ACC112 (cell line): ENCODE measurements at regions not wholly inside any gene's neighbourhood (a gene's known extent, or its start where the extent isn't known, plus 50 kb on each side); places are given as distances from the start of the nearest gene placed in this dataset.

Source experiments
- H2AFZ ChIP-seq: fragments of 200-600 bp; sonication (generic); one replicate; pipeline ENCODE4 v1.6.0; 2017; ENCODE audit warnings: antibody characterized with exemption, low read length; ENCODE audit not compliant: unreplicated experiment
- H3K27ac ChIP-seq: fragments of 200-600 bp; sonication (generic); 2 replicates; pipeline ENCODE4 v1.5.1; 2014; ENCODE audit warnings: low read depth, mild to moderate bottlenecking, antibody characterized with exemption, low read length, moderate library complexity
- H3K27me3 ChIP-seq: fragments of 200-600 bp; sonication (generic); 2 replicates; pipeline ENCODE4 v1.6.1; 2014; ENCODE audit warnings: mild to moderate bottlenecking, antibody characterized with exemption, low read length, moderate library complexity, mixed read lengths; ENCODE audit not compliant: insufficient read depth
- H3K36me3 ChIP-seq: fragments of 200-600 bp; sonication (generic); 2 replicates; pipeline ENCODE4 v1.6.1; 2016; ENCODE audit warnings: mild to moderate bottlenecking, antibody characterized with exemption, low read length, moderate library complexity, mixed read lengths; ENCODE audit not compliant: insufficient read depth
- H3K4me1 ChIP-seq: fragments of 200-600 bp; sonication (generic); one replicate; pipeline ENCODE4 v1.6.1; 2016; ENCODE audit warnings: low read length, mixed read lengths; ENCODE audit not compliant: insufficient read depth, unreplicated experiment, control insufficient read depth
- H3K4me3 ChIP-seq: fragments of 200-600 bp; sonication (generic); 2 replicates; pipeline ENCODE4 v1.5.1; 2014; ENCODE audit warnings: mild to moderate bottlenecking, low read depth, low read length
- H3K79me2 ChIP-seq: fragments of 200-600 bp; sonication (generic); one replicate; pipeline ENCODE4 v1.6.0; 2016; ENCODE audit warnings: low read length; ENCODE audit not compliant: control insufficient read depth, unreplicated experiment, insufficient read depth

DNA sequence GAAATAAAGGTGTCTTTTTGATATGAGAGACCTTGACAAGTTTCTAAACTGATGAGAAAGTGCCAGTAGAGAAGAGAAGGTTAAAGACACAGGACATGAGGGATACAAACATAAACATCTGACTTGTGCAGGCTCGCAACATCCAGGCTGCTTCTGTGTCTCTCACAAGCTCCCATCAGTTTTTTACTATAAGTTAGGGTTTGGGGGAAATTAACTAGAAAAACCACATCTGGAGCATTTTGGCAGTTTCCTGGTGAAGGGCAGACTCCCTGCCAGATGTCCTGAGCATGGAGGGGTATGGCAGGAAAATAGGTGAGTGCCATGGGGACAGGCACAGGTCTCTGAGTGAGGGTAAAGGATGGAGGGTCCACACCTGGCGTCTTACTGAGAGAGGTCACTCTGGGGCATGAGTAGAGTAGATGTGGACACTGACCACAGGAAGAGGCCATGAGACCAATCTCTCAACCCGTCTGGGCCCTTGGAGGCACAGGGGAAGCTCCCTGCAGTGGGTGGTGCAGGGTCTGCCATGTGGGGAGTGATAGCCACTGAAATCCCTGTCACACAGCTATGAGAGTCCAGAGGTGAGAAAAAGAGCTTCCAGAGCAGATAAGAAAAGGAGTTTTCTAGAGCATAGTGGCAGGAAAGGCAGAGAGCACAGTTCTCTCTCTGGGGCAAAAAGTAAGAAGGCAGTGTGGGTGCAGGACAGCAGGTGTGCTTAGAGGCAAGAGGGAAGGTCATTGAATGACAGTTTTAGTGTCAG is 193.3 kb upstream of the SYNDIG1 start:
- no peak overlapping the region for H3K4me3 ChIP-seq
- no peaks in the 10 kb centered on the region for H3K36me3 ChIP-seq
- H3K27me3 ChIP-seq: 0 out of 2 replicates have a peak, but pooled peaks cover 4% of the 10 kb centered on the region
- no peaks in the 10 kb centered on the region for H3K4me1 ChIP-seq
- H2AFZ ChIP-seq: no peak overlapping the region
- no peaks in the 10 kb centered on the region for H3K79me2 ChIP-seq
- H3K27ac ChIP-seq: no peak overlapping the region

DNA sequence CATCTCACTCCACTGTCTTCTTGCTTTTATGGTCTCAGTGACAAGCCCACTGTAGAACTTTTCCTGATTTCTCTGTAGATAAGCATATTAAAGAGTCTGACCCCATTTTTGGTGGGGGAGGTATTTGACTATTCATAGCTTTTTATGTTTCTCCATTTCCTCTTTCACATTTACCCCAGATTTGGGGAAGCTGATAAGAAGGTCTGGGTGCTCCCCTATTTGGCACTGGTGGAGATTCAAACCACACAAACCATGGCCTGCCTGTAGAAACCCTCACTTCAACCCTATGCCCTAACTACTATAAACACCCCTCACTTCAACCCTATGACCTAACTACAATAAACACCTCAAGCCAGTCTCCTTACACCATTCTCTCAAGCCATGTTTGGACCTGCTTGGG is 196.2 kb upstream of the SYNDIG1 start:
- no peak overlapping the region for H3K4me3 ChIP-seq
- no peak overlapping the region for H3K27ac ChIP-seq
- H3K4me1 ChIP-seq: no peaks in the 10 kb centered on the region
- no peaks in the 10 kb centered on the region for H3K36me3 ChIP-seq
- no peak overlapping the region for H2AFZ ChIP-seq
- H3K27me3 ChIP-seq: 0 out of 2 replicates have a peak, but pooled peaks cover 4% of the 10 kb centered on the region
- no peaks in the 10 kb centered on the region for H3K79me2 ChIP-seq

DNA sequence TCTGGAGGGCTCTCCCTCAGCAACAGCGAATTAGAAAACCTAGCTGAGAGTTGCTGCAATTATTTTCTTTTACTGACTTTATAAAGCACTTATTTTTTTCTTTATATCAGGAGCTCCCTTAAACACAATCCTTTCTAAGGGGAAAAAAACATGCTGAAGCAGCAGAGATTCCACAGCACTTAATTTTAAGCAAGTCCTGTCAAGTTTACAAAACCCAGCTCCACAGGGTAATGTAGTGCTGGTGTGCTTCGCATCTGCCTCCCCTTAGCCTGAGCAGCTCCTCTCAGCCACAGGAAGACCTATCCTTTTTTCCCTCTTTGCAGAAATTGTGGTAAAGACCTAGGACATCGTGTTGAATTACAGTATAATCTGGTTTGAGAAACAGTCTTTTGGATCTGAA is 208.1 kb upstream of the SYNDIG1 start:
- Histone ChIP-seq H3K27ac (no peak overlapping the region), H2AFZ (no peak overlapping the region), H3K27me3 (peaks cover 28% of the 10 kb centered on the region), H3K4me1 (no peaks in the 10 kb centered on the region), H3K79me2 (no peaks in the 10 kb centered on the region), H3K4me3 (no peak overlapping the region), H3K36me3 (no peaks in the 10 kb centered on the region)

DNA sequence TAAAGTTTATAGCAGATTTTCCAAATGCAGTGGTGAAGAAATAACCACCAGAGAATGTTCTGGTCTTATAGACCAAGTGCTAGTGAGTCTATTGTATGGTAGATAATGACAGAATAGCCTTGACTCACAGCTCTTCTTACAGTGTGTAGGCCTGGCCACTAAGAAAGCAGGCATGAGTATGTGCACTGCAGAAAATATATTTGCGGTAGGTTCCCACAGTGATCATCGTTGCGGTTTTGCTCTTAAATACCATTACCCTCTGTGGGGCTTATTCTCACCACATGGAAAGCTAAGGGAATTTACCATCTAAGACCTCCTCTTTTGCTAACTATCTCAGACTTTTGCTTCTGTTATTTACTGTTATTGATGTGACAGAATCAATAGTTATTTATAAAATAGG is 212.3 kb upstream of the SYNDIG1 start:
- no peak overlapping the region for H3K4me3 ChIP-seq
- H3K36me3 ChIP-seq: no peaks in the 10 kb centered on the region
- no peaks in the 10 kb centered on the region for H3K4me1 ChIP-seq
- H3K27ac ChIP-seq: no peak overlapping the region
- no peaks in the 10 kb centered on the region for H3K79me2 ChIP-seq
- H2AFZ ChIP-seq: no peak overlapping the region
- 0 out of 2 replicates have a peak, but pooled peaks cover 20% of the 10 kb centered on the region for H3K27me3 ChIP-seq

DNA sequence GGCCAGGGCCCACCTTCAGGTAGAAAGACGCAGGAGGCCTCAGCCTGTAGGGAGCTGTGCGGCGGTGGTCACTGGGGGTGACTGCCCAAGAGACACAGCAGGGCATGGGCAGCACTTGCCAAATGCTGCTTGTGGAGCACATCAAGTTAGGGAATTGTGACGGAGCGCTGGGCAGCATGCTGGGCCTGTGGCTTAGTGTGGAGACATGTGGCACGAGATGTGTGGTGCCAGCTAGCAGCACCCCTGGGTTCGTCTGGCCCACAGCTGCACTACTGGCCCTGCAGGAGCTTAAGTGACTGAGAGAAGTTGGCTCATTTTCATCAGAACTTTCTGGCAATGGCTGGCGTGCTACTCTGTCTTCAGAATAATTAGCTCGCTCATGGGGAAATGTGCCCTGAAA is 213.1 kb upstream of the SYNDIG1 start:
- no peak overlapping the region for H3K27ac ChIP-seq
- H3K4me1 ChIP-seq: no peaks in the 10 kb centered on the region
- H3K36me3 ChIP-seq: no peaks in the 10 kb centered on the region
- no peaks in the 10 kb centered on the region for H3K79me2 ChIP-seq
- no peak overlapping the region for H3K4me3 ChIP-seq
- no peak overlapping the region for H2AFZ ChIP-seq
- peaks cover 27% of the 10 kb centered on the region; the same call in 1 of the 2 replicates for H3K27me3 ChIP-seq

DNA sequence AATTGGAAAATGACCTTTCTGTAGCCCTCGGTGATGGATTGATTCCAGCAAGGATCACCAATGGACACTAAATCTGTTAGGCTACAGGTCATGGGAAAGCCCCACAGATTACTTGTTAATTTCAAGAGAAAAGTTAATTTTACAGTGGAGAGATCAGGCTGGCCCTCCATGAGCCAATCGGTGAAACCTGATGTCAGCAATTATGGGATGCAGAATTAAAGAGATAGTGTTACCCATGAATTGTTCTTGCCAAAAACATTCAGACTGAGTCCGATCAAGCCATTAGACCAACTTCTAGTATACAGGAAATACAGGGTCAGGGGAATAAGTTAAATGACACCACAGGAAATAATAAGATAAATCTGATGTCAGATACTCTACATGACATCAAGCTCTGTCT is 214.9 kb upstream of the SYNDIG1 start:
- Histone ChIP-seq H2AFZ (no peak overlapping the region), H3K27me3 (peaks cover 27% of the 10 kb centered on the region), H3K27ac (no peak overlapping the region), H3K79me2 (no peaks in the 10 kb centered on the region), H3K36me3 (no peaks in the 10 kb centered on the region), H3K4me3 (no peak overlapping the region), H3K4me1 (no peaks in the 10 kb centered on the region)

DNA sequence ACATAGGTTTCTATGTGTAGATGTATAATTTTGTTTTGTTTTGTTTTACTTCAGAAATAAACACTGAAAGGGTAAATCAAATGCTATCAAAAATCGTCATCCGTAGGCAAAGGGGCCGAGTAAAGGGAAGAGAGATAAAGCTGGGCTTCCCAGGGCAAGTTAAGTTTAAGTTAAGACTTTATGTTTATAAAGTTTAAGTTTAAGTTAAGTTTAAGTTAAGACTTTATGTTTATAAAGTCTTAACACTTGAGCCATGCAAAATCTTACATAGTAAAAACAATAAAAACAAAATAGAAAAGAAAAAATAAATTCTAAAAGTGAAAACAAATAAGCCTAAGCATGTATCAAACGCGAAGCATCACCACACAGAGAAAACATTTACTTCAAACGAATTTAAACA is 216.1 kb upstream of the SYNDIG1 start:
- H3K27me3 ChIP-seq: peaks cover 27% of the 10 kb centered on the region
- no peak overlapping the region for H2AFZ ChIP-seq
- no peaks in the 10 kb centered on the region for H3K79me2 ChIP-seq
- H3K4me3 ChIP-seq: no peak overlapping the region
- H3K36me3 ChIP-seq: no peaks in the 10 kb centered on the region
- H3K27ac ChIP-seq: no peak overlapping the region
- no peaks in the 10 kb centered on the region for H3K4me1 ChIP-seq

DNA sequence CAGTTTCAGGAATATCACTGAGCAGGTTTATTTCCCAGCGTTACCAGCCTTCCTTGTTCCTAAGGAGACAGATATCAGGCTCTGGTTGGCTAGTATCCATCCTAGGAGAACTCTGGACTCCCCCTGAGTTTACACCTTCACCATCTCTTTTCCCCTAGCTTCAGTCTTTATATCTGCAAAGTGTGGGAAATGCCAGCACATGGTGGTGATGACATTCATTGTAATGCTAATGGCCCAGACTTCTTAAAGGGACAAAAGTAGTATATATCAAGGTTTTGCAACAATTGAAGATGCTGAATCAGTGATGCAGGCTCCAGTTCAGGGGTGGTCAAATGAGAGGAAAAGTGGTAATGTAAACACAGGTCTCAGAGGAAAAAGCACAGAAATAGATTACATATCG is 224.3 kb upstream of the SYNDIG1 start:
- H3K27ac ChIP-seq: no peak overlapping the region
- no peak overlapping the region for H3K4me3 ChIP-seq
- H3K36me3 ChIP-seq: no peaks in the 10 kb centered on the region
- peaks cover 16% of the 10 kb centered on the region for H3K27me3 ChIP-seq
- no peaks in the 10 kb centered on the region for H3K79me2 ChIP-seq
- H3K4me1 ChIP-seq: no peaks in the 10 kb centered on the region
- H2AFZ ChIP-seq: no peak overlapping the region

DNA sequence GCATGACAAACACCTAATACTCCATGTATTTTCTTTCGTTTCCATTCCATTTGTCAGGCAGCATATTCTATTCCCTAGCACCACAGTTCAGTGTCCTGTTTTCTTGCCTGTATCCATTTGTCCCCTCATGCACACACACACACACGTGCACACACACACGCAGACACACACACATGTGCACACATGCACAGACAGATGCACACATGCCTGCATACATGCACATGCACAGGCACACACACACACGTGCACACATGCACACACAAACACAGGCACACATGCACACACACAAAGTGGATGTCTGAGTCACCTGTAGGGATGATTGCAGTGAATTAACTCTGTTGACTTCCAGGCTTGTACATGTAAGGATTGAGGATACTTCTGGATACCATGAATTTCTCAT is 226.7 kb upstream of the SYNDIG1 start:
- Histone ChIP-seq H2AFZ (no peak overlapping the region), H3K4me1 (no peaks in the 10 kb centered on the region), H3K27me3 (peaks cover 25% of the 10 kb centered on the region), H3K79me2 (no peaks in the 10 kb centered on the region), H3K27ac (no peak overlapping the region), H3K4me3 (no peak overlapping the region), H3K36me3 (no peaks in the 10 kb centered on the region)

DNA sequence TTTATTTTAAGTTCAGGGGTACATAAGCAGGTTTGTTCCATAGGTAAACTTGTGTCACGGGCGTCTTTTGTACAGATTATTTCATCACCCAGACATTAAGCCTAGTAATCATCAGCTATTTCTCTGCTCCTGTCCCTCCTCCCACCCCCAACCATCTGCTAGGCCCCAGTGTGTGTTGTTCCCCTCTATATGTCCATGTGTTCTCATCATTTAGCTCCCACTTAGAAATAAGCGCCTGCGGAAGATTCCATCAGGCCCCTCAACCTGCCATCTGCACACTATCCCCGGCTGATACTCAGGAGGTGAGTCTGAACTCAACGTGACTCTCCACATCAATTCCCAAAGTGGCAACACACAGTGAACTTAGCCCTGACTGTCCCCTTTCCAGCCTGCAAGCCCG is 228.0 kb upstream of the SYNDIG1 start:
- no peaks in the 10 kb centered on the region for H3K79me2 ChIP-seq
- peaks cover 25% of the 10 kb centered on the region for H3K27me3 ChIP-seq
- no peak overlapping the region for H3K27ac ChIP-seq
- no peaks in the 10 kb centered on the region for H3K4me1 ChIP-seq
- no peak overlapping the region for H3K4me3 ChIP-seq
- no peaks in the 10 kb centered on the region for H3K36me3 ChIP-seq
- no peak overlapping the region for H2AFZ ChIP-seq

DNA sequence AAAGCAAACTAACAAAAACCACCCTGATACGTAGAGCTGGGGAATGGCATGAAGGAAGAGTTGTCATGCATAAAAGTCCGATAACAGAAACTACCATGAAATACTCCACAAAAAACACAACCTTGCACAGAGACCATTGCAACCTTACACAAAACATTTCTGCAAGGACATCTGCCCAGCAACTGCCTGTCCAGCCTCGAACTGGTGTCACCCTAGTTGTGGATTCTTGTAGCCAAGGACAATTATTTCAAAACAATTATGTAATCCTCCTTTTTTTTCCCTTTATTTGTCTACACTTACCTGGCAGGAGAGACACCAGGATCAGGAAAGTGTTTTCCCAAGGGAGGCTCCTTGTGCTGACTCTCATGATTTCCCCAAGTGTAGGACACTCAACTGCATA is 232.5 kb upstream of the SYNDIG1 start:
- Histone ChIP-seq H3K4me1 (no peaks in the 10 kb centered on the region), H3K4me3 (no peak overlapping the region), H3K27ac (no peak overlapping the region), H3K79me2 (no peaks in the 10 kb centered on the region), H2AFZ (no peak overlapping the region), H3K27me3 (peaks cover 21% of the 10 kb centered on the region), H3K36me3 (no peaks in the 10 kb centered on the region)
